Esophagus squamous epithelium (tissue), 4 donors: ENCODE measurements at regions not wholly inside any gene's neighbourhood (a gene's known extent, or its start where the extent isn't known, plus 50 kb on each side); places are given as distances from the start of the nearest gene placed in this dataset.

ENCODE experiments used
- CTCF ChIP-seq, 6 experiments: fragments of 450-650 bp in 4 of 6; fragments of 200-600 bp in 2 of 6; sonication (generic) in 2 of 6; IDR thresholded peaks; one replicate each; pipeline ENCODE4 v1.5.1; 2016 to 2019; ENCODE audit warnings: antibody characterized with exemption in 6 of 6, mild to moderate bottlenecking in 4 of 6, moderate library complexity in 4 of 6
- POLR2A ChIP-seq, 4 donors: fragments of 450-650 bp; IDR thresholded peaks; one replicate each; pipeline ENCODE4 v1.6.1; 2017; ENCODE audit warnings: antibody characterized with exemption in 4 of 4, mild to moderate bottlenecking in 4 of 4, moderate library complexity in 3 of 4

- TF ChIP-seq CTCF (IDR thresholded peaks at IDR 0.05) (no peak), POLR2A (IDR thresholded peaks at IDR 0.05) (no peak)
Observed at GRCh38 chr6:106025655-106026054, 60.5 kb upstream of the PRDM1 start.
